IMR-90 (cell line): ENCODE measurements at regions not wholly inside any gene's neighbourhood (a gene's known extent, or its start where the extent isn't known, plus 50 kb on each side); places are given as distances from the start of the nearest gene placed in this dataset.

Experiments used
- ATAC-seq: fragments of 200-7000 bp; cut with Tn5 transposase; 2 replicates; pipeline ENCODE4 v1.9.1; 2020; ENCODE audit warnings: low read depth, mild to moderate bottlenecking, moderate library complexity
- BruUV-seq: library from RNA; stranded (reverse); fragments of 400-500 nt; replicated peaks from 2 replicates; lab custom pipeline; 2021; lab: Mats Ljungman, UMichigan
- CTCF ChIA-PET: fragments of 300-600 bp; formaldehyde crosslinking; extraction: SDS; loops from one replicate; lab custom pipeline; 2021; ENCODE audit warnings: antibody characterized with exemption; lab: Yijun Ruan, JAX
- POLR2A ChIA-PET: fragments of 300-600 bp; sonication (Branson Sonifier 250); formaldehyde crosslinking; loops from one replicate; lab custom pipeline; 2022; ENCODE audit warnings: antibody characterized with exemption; ENCODE audit not compliant: unreplicated experiment; lab: Charles Lee
- DNase-seq: peaks from one replicate; pipeline ENCODE4 v3.0.0; 2013
- H2AFZ ChIP-seq: replicated peaks from 2 replicates; pipeline ENCODE3; 2013; ENCODE audit warnings: low read length, mild to moderate bottlenecking; ENCODE audit not compliant: poor library complexity
- H2AK5ac ChIP-seq: 2 replicates; pipeline ENCODE4 v1.6.1; 2013; ENCODE audit warnings: low read depth, low read length, inconsistent platforms
- H2AK9ac ChIP-seq: replicated peaks from 2 replicates; pipeline ENCODE3; 2013; ENCODE audit warnings: mild to moderate bottlenecking, low read depth, low read length, moderate library complexity; ENCODE audit not compliant: poor library complexity
- H2BK120ac ChIP-seq: 2 replicates; pipeline ENCODE4 v1.6.1; 2013; ENCODE audit warnings: low read depth, low read length, inconsistent platforms
- H2BK15ac ChIP-seq: 3 replicates; pipeline ENCODE4 v1.6.1; 2013; ENCODE audit warnings: low read depth, low read length, inconsistent platforms
- H2BK20ac ChIP-seq: 2 replicates; pipeline ENCODE4 v1.6.1; 2013; ENCODE audit warnings: low read depth, mild to moderate bottlenecking, inconsistent platforms, low read length, moderate library complexity
- H2BK5ac ChIP-seq: 2 replicates; pipeline ENCODE4 v1.6.1; 2013; ENCODE audit warnings: mild to moderate bottlenecking, low read depth, low read length, inconsistent platforms; ENCODE audit not compliant: poor library complexity, severe bottlenecking
- H3K14ac ChIP-seq: replicated peaks from 2 replicates; pipeline ENCODE4 v1.6.1; 2013; ENCODE audit warnings: low read depth, low read length, inconsistent platforms
- H3K18ac ChIP-seq: 2 replicates; pipeline ENCODE4 v1.6.1; 2013; ENCODE audit warnings: low read depth, low read length, control low read depth
- H3K23ac ChIP-seq: 2 replicates; pipeline ENCODE4 v1.6.1; 2013; ENCODE audit warnings: low read depth, low read length, inconsistent platforms
- H3K27ac ChIP-seq: 2 replicates; pipeline ENCODE4 v1.5.1; 2013; ENCODE audit warnings: mild to moderate bottlenecking, control low read depth, low read length; ENCODE audit not compliant: insufficient read depth
- H3K27me3 ChIP-seq: 2 replicates; pipeline ENCODE4 v1.6.1; 2013; ENCODE audit warnings: low read length; ENCODE audit not compliant: control insufficient read depth, insufficient read depth
- H3K36me3 ChIP-seq: 2 replicates; pipeline ENCODE4 v1.6.1; 2013; ENCODE audit warnings: low read length, mixed read lengths; ENCODE audit not compliant: control insufficient read depth, insufficient read depth
- H3K4ac ChIP-seq: 2 replicates; pipeline ENCODE4 v1.6.1; 2013; ENCODE audit warnings: low read depth, low read length, inconsistent platforms
- H3K4me1 ChIP-seq: 2 replicates; pipeline ENCODE4 v1.6.1; 2013; ENCODE audit warnings: low read length, mixed read lengths; ENCODE audit not compliant: control insufficient read depth, insufficient read depth
- H3K4me2 ChIP-seq: 2 replicates; pipeline ENCODE4 v1.6.1; 2013; ENCODE audit warnings: low read depth, mild to moderate bottlenecking, control low read depth, low read length, moderate library complexity
- H3K4me3 ChIP-seq: 2 replicates; pipeline ENCODE4 v1.5.1; 2013; ENCODE audit warnings: low read depth, mild to moderate bottlenecking, control low read depth, low read length, moderate library complexity; ENCODE audit not compliant: insufficient read depth
- H3K56ac ChIP-seq: 2 replicates; pipeline ENCODE4 v1.6.1; 2013; ENCODE audit warnings: low read length, inconsistent platforms; ENCODE audit not compliant: insufficient read depth; ENCODE audit errors: extremely low read depth
- H3K79me1 ChIP-seq, 2 experiments: 2 replicates each; pipeline ENCODE4 v1.6.1; 2013; ENCODE audit warnings: low read length in 2 of 2, inconsistent platforms in 1 of 2, low read depth in 1 of 2
- H3K9ac ChIP-seq: 2 replicates; pipeline ENCODE4 v1.6.1; 2013; ENCODE audit warnings: low read depth, low read length, control low read depth
- H3K9me1 ChIP-seq: 2 replicates; pipeline ENCODE4 v1.6.1; 2013; ENCODE audit warnings: low read length, inconsistent platforms; ENCODE audit not compliant: insufficient read depth
- H3K9me3 ChIP-seq: 2 replicates; pipeline ENCODE4 v1.6.1; 2013; ENCODE audit warnings: low read length; ENCODE audit not compliant: control insufficient read depth, insufficient read depth
- H4K20me1 ChIP-seq: 2 replicates; pipeline ENCODE4 v1.6.1; 2013; ENCODE audit warnings: low read length, inconsistent platforms; ENCODE audit not compliant: insufficient read depth
- H4K5ac ChIP-seq: 2 replicates; pipeline ENCODE4 v1.6.1; 2013; ENCODE audit warnings: mild to moderate bottlenecking, low read depth, low read length, control low read depth
- H4K8ac ChIP-seq, 2 experiments: 2 replicates each; pipeline ENCODE4 v1.6.1; 2013; ENCODE audit warnings: low read depth in 2 of 2, low read length in 2 of 2, control low read depth in 1 of 2, inconsistent platforms in 1 of 2
- H4K91ac ChIP-seq: 2 replicates; pipeline ENCODE4 v1.6.1; 2013; ENCODE audit warnings: low read depth, low read length, inconsistent platforms; ENCODE audit not compliant: insufficient read depth
- BHLHE40 ChIP-seq: fragments of 150-350 bp; IDR thresholded peaks from 2 replicates; pipeline ENCODE4 v1.6.1; 2016; ENCODE audit warnings: mild to moderate bottlenecking, low read depth, low read length
- CHD1 ChIP-seq: IDR thresholded peaks from 2 replicates; pipeline ENCODE4 v1.6.1; 2012; ENCODE audit warnings: low read depth, low read length, improper control_type of control experiment
- CTCF ChIP-seq: conservative IDR thresholded peaks from 2 replicates; pipeline ENCODE4 v1.5.1; 2012; ENCODE audit warnings: mild to moderate bottlenecking, low read depth, low read length, improper control_type of control experiment
- ELK1 ChIP-seq: fragments of 150-350 bp; IDR thresholded peaks from 2 replicates; pipeline ENCODE4 v1.6.1; 2016; ENCODE audit warnings: low read depth, mild to moderate bottlenecking, low read length, moderate library complexity, borderline replicate concordance
- FOS ChIP-seq: fragments of 150-350 bp; IDR thresholded peaks from 2 replicates; pipeline ENCODE4 v1.6.1; 2016; ENCODE audit warnings: low read depth, low read length
- MAFK ChIP-seq: IDR thresholded peaks from 2 replicates; pipeline ENCODE4 v1.6.1; 2012; ENCODE audit warnings: low read depth, low read length, improper control_type of control experiment
- MAZ ChIP-seq: IDR thresholded peaks from 2 replicates; pipeline ENCODE4 v1.6.1; 2012; ENCODE audit warnings: low read depth, mild to moderate bottlenecking, low read length, improper control_type of control experiment, moderate library complexity, borderline replicate concordance
- MXI1 ChIP-seq: IDR thresholded peaks from 2 replicates; pipeline ENCODE4 v1.6.1; 2012; ENCODE audit warnings: low read depth, mild to moderate bottlenecking, low read length, moderate library complexity, borderline replicate concordance
- NFE2L2 ChIP-seq: fragments of 150-350 bp; IDR thresholded peaks from 2 replicates; pipeline ENCODE4 v1.6.1; 2016; ENCODE audit warnings: low read depth, mild to moderate bottlenecking, low read length
- POLR2A ChIP-seq: IDR thresholded peaks from 2 replicates; pipeline ENCODE4 v1.6.1; 2012; ENCODE audit warnings: mild to moderate bottlenecking, low read depth, low read length
- RAD21 ChIP-seq: IDR thresholded peaks from 2 replicates; pipeline ENCODE4 v1.6.1; 2012; ENCODE audit warnings: low read length, improper control_type of control experiment
- RFX5 ChIP-seq: IDR thresholded peaks from 2 replicates; pipeline ENCODE4 v1.8.0; 2012; ENCODE audit warnings: low read depth, mild to moderate bottlenecking, low read length, moderate library complexity
- SMC3 ChIP-seq: fragments of 150-350 bp; IDR thresholded peaks from 2 replicates; pipeline ENCODE4 v1.6.1; 2016; ENCODE audit warnings: low read depth, mild to moderate bottlenecking, antibody characterized with exemption, low read length, moderate library complexity
- WGBS, 2 experiments: methylation state at CpG; one replicate each; pipeline versions ENCODE4 v1.1.5 to v1.1.7; 2013; ENCODE audit warnings: missing lambda C conversion rate in 2 of 2; ENCODE audit not compliant: insufficient read length in 1 of 2; ENCODE audit errors: extremely low coverage in 2 of 2; 5-methylcytosine and 5-hydroxymethylcytosine counted together
- dilution Hi-C: fragments of 300-500 bp; cut with HindIII; formaldehyde crosslinking; loops from one replicate; pipeline ENCODE4 v1.14.3; 2018; ENCODE audit warnings: low sequenced_read_pairs; ENCODE audit not compliant: unreplicated experiment
- in situ Hi-C: fragments of 300-500 bp; cut with MboI; formaldehyde crosslinking; loops from 3 replicates; pipeline ENCODE4 v1.14.3; 2019; ENCODE audit warnings: low sequenced_read_pairs, inconsistent platforms, mixed read lengths
- intact Hi-C: fragments of 100-400 bp; cut with micrococcal nuclease; formaldehyde crosslinking; loops from 2 replicates; pipeline ENCODE4 v1.10.0; 2022
- TF ChIP-seq, protein P1 (sequence below): fragments of 150-350 bp; IDR thresholded peaks from 2 replicates; pipeline ENCODE4 v1.6.1; 2017; ENCODE audit warnings: mild to moderate bottlenecking, antibody characterized with exemption, low read length, low read depth

DNA sequence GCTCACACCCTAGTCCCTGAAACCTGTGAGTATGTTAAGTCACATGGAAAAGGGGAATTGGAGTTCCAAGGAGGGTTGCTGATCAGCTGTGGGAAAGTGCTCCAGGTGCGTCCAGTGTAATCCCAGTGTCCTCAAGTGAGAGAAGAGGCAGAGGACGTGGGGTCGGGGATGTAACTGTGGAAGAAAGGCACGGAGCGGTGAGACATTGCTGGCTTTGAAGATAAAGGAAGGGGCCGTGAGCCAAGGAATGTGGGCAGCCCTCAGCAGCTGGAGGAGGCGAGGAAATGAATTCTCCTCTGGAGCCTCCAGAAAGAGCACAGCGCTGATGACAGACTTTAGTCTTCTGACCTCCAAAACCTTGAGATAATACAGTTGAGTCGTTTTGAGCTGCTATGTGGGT lies 191.6 kb upstream of the TMEM132C start:
- TF ChIP-seq MAFK = no peak
- TF ChIP-seq CTCF = no peak
- no peak for TF ChIP-seq MXI1
- TF ChIP-seq FOS = no peak
- TF ChIP-seq CHD1 = no peak
- TF ChIP-seq RAD21 = no peak
- TF ChIP-seq POLR2A = no peak
- TF ChIP-seq NFE2L2 = no peak
- TF ChIP-seq, protein P1, sequence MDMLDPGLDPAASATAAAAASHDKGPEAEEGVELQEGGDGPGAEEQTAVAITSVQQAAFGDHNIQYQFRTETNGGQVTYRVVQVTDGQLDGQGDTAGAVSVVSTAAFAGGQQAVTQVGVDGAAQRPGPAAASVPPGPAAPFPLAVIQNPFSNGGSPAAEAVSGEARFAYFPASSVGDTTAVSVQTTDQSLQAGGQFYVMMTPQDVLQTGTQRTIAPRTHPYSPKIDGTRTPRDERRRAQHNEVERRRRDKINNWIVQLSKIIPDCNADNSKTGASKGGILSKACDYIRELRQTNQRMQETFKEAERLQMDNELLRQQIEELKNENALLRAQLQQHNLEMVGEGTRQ = no peak
- no peak for TF ChIP-seq SMC3
- TF ChIP-seq BHLHE40 = no peak
- no peak for TF ChIP-seq MAZ
- no peak for TF ChIP-seq ELK1
- no peak for TF ChIP-seq RFX5
- H2BK5ac ChIP-seq = no peak overlapping the region
- no peak overlapping the region for H3K14ac ChIP-seq
- no peak overlapping the region for H4K91ac ChIP-seq
- no peak overlapping the region for H2BK15ac ChIP-seq
- no peak overlapping the region for H3K4ac ChIP-seq
- H4K20me1 ChIP-seq = no peaks in the 10 kb centered on the region
- intact Hi-C loops (no loop called here), dilution Hi-C loops (no loop called here), in situ Hi-C loops (no loop called here)
- H3K27ac ChIP-seq = no peak overlapping the region
- H3K4me2 ChIP-seq = no peak overlapping the region
- H2BK120ac ChIP-seq = no peak overlapping the region
- no peak overlapping the region for H4K5ac ChIP-seq
- no peak for DNase-seq
- no TSS peak for BruUV-seq
- ATAC-seq = no peak
- no peak overlapping the region for H3K4me3 ChIP-seq
- peaks cover 13% of the 10 kb centered on the region for H3K9me3 ChIP-seq
- H2AK5ac ChIP-seq = no peak overlapping the region
- H2AFZ ChIP-seq = no peak overlapping the region
- H3K79me1 ChIP-seq = no peaks in the 10 kb centered on the region
- POLR2A ChIA-PET = no interaction called here
- H3K27me3 ChIP-seq = no peaks in the 10 kb centered on the region
- H2BK20ac ChIP-seq = no peak overlapping the region
- H3K23ac ChIP-seq = no peak overlapping the region
- no peak overlapping the region for H3K56ac ChIP-seq
- H3K9me1 ChIP-seq = no peaks in the 10 kb centered on the region
- no peak overlapping the region for H2AK9ac ChIP-seq
- no peaks in the 10 kb centered on the region for H3K4me1 ChIP-seq
- WGBS, 2 experiments = 48% methylated on average over 6 of the region's 9 CpGs; no CpG with 5 or more reads in 1 of the 2 experiments
- no peak overlapping the region for H4K8ac ChIP-seq
- H3K36me3 ChIP-seq = no peaks in the 10 kb centered on the region
- no peak overlapping the region for H3K9ac ChIP-seq
- CTCF ChIA-PET = no interaction called here
- no peak overlapping the region for H3K18ac ChIP-seq
